Stimulated activated CD4-positive, alpha-beta T cell treated with anti-CD3 and anti-CD28 coated beads, Interleukin-4, amount 100 ng/mL, for 48 hours (primary cell): ENCODE measurements at regions not wholly inside any gene's neighbourhood (a gene's known extent, or its start where the extent isn't known, plus 50 kb on each side); places are given as distances from the start of the nearest gene placed in this dataset.

Source experiments
- DNase-seq, 2 donors: peaks; one replicate each; pipeline ENCODE4 v3.0.0-alpha.2; 2020; ENCODE audit warnings: low read depth in 2 of 2

- DNase-seq, result no peak
Measured at GRCh38 chrX:3780564-3780963, 67.1 kb upstream of the PRKX start.

- DNase-seq, result no peak
Measured at GRCh38 chrX:3779546-3779945, 66.1 kb upstream of the PRKX start.

DNA sequence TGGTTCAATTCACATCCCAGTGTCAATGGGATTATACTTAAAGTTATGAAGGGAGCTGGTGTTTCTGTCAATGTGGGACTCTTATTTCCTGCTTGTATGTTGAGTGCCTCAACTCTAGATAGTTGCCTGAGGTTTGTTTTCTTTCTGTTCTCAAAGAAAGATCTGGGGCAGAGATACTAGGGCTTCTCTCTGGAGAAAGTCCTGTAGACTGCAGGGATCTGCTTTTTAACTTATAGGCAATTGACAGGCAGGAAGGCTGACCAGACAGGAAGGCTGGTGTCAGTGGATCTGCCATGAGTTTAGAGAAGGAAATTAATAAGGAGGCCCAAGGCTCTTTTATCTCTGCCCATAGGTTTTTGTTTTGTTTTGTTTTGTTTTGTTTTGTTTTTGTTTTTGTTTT lies 64.0 kb upstream of the PRKX start:
- no peak for DNase-seq

DNA sequence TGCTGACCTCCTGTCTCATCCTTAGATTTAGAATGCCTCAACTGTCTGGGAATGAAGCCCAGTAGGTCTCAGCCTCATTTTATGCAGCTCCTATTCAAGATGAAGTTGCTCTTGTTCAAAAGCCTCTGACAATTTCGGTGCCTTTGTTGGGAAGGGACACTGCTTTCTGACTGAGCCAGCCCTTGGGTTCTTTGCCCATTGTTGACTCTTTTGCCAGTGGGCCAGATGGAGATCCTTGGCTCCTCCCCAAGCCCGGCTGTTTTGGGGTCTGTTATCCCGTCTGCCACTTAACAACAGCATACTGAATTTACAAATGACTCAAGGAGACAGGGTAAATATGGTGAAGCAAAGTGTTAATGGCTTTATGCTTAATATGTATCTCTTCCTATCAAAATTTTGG lies 58.3 kb upstream of the PRKX start:
- no peak for DNase-seq

DNA sequence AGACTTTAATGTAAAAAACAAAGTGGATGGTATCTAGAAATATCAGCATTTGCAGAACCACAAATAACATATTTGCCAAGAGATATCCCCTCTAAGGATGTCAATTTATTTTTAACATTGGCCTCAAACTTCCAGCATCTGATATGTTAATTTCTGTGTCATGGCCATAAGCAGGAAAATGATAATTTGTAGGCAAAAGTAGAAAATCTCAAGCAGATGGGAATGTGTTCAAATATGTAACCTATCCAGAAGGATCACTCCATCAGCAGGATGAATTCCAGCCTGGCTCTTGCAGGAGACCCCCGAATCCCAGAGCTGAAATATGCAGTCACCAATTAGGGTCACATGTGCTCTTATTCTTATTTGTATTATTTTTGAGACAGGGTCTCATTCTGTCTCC lies 55.4 kb upstream of the PRKX start:
- DNase-seq, result no peak
